HFF-Myc (cell line): ENCODE measurements at regions not wholly inside any gene's neighbourhood (a gene's known extent, or its start where the extent isn't known, plus 50 kb on each side); places are given as distances from the start of the nearest gene placed in this dataset.

Source experiments
- DNase-seq: peaks from one replicate; pipeline ENCODE4 v3.0.0-alpha.2; 2011; ENCODE audit warnings: low read depth; ENCODE audit errors: extremely low read depth
- H3K4me3 ChIP-seq: replicated peaks from 2 replicates; pipeline ENCODE4 v1.5.1; 2011; ENCODE audit warnings: low read depth, mild to moderate bottlenecking, control low read depth, low read length
- TF ChIP-seq, protein P1 (sequence below): IDR thresholded peaks from 2 replicates; pipeline ENCODE4 v1.5.1; 2012; ENCODE audit warnings: mild to moderate bottlenecking, low read depth, low read length, control low read depth; ENCODE audit errors: missing control alignments

DNA sequence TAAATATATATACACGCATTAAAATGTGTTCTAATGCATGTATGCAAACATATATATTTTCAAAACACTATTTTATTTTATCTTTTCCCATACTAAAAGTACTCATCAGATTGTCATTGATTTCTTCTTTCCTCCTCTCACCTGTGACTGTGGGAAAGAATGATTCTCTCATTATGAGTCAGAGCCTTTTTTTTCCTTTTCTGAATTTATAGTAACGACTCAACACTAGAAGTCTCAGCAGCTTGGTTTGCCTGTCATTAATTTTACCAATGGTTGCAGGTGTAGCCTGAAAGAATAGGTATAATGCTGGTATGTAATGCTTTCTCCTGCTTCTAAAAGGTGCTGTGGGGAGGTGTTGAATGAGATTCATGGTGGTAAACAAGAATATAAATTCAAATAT lies 328.7 kb downstream of the UTRN start:
- TF ChIP-seq, protein P1, sequence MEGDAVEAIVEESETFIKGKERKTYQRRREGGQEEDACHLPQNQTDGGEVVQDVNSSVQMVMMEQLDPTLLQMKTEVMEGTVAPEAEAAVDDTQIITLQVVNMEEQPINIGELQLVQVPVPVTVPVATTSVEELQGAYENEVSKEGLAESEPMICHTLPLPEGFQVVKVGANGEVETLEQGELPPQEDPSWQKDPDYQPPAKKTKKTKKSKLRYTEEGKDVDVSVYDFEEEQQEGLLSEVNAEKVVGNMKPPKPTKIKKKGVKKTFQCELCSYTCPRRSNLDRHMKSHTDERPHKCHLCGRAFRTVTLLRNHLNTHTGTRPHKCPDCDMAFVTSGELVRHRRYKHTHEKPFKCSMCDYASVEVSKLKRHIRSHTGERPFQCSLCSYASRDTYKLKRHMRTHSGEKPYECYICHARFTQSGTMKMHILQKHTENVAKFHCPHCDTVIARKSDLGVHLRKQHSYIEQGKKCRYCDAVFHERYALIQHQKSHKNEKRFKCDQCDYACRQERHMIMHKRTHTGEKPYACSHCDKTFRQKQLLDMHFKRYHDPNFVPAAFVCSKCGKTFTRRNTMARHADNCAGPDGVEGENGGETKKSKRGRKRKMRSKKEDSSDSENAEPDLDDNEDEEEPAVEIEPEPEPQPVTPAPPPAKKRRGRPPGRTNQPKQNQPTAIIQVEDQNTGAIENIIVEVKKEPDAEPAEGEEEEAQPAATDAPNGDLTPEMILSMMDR, result no peak
- H3K4me3 ChIP-seq, result no peak overlapping the region
- no peak for DNase-seq

DNA sequence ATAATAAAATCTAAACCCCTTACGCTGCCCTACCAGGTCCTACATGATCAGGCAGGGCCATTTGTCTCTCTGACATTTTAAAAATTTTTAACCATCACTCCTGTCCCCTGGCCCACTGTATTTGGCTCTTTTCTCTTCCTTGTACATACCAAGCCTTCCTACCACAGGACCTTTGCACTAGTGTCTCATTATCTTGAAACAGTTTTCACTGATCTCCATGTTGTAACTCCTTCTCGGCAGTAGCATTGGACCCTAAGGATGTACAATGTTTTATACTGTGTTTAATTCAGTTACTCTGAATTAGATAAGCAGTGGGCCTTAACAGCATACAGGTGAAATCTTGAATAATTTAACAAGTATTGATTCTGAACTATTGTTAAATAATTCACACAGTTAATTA lies 330.7 kb downstream of the UTRN start:
- TF ChIP-seq, protein P1, result no peak
- no peak for DNase-seq
- H3K4me3 ChIP-seq, result no peak overlapping the region

DNA sequence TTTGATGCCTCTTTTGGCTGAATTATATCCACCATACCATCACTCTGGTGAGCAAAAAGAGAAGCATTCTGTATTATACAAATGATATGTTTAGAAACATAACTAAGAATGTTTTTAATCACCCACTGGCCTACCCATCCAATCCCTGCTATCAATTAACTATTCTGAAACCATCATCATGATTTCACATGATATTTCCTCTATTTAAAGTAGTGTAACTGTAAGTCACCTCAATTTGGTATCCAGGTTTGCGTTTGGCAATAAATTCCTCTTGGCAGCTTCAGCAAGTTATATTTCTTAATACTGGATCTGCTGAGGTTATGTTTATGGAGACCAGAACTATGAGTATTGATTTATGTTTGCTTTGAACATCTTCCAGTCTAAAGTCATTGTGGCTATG lies 332.1 kb downstream of the UTRN start:
- TF ChIP-seq, protein P1, result no peak
- H3K4me3 ChIP-seq, result no peak overlapping the region
- DNase-seq, result no peak

DNA sequence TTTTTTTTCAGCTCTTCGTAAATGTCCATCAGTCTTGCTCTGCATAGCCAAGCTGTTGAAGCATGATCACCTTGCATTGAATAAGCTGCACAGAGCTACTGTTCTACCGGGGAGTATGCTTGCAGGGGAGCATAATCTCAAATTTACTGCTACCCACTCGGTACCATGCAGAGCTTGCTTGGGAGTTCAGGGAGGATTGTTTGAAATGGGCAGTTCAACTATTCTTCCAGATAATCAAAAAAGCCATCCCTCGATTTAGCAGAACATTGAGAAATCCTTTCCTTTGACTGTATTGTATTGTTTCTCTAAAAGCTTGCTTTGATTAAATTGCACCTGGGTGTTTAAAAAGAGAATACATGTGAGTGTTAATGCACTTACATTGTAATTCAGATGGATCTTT lies 332.6 kb downstream of the UTRN start:
- H3K4me3 ChIP-seq, result no peak overlapping the region
- TF ChIP-seq, protein P1, result no peak
- DNase-seq, result no peak

DNA sequence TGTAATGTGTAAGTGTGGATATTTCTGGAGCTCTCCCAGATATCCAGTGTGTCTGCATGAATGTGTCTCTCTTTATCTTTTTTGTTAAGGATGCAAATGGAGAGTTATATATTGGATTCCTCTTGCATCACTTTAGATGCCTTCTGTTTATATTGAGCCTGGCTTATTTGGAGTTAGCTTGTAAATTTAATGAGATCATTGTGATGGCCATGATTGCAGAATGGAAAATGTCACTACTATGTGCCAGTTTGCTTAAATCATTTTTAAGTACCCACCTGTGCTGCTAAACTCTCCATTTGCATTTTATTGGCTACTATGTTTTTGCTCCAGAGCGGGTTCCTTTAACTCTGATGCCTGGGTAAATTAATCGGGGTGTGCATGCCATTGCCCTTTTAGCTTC lies 334.8 kb downstream of the UTRN start:
- TF ChIP-seq, protein P1, result no peak
- H3K4me3 ChIP-seq, result no peak overlapping the region
- no peak for DNase-seq

DNA sequence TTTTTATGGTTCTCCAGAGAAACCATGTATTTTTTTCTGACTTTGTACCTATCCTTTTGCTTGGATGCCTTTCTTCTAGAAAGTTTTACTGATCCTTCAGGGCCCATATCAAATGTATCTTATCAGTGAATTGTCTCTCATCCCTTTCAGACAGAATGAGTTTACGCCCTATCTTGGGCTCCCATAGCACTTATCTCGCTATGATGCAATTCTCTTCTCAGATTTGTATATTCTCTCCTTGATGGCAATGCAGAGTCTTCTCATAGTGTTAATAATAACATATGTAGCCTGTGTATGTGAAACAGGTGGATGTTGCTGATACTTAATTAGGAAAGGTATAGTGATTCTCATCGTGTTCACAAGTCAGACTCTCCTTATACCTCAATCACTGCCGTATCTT lies 336.2 kb downstream of the UTRN start:
- no peak overlapping the region for H3K4me3 ChIP-seq
- no peak for DNase-seq
- TF ChIP-seq, protein P1, result no peak

DNA sequence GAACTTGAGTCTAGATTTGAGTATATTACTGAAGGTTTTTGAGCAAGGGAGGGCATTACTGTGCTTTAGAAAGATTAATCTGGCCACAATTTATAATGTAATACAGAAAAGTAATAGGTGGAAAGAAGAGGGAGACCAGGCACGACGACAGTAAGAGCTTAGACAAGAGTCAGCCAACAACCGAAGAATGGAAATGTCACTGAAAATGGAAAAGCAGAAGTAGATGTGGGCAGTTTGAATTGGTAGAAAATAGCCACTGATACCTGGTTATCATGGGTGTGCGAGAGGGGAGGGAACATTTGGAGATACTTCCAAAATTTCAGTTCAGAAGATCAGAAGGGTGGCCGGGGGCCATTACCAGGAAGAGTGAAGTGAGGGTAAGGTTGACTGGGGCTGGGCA lies 339.1 kb downstream of the UTRN start:
- TF ChIP-seq, protein P1, result no peak
- no peak for DNase-seq
- no peak overlapping the region for H3K4me3 ChIP-seq
